SK-N-MC (cell line): ENCODE measurements at regions not wholly inside any gene's neighbourhood (a gene's known extent, or its start where the extent isn't known, plus 50 kb on each side); places are given as distances from the start of the nearest gene placed in this dataset.
"Not testable (repeated sequence)": the region's sequence is repeated elsewhere in the genome, so short reads cannot be mapped to it uniquely, and the experiment has no call there.

Experiments used
- DNase-seq: peaks from one replicate; pipeline ENCODE4 v3.0.0-alpha.2; 2011; ENCODE audit warnings: low read depth, low spot score
- H3K27ac ChIP-seq: fragments of 200-600 bp; sonication (generic); 2 replicates; pipeline ENCODE4 v1.5.1; 2016; ENCODE audit warnings: mixed run types
- H3K36me3 ChIP-seq: fragments of 200-600 bp; sonication (generic); 2 replicates; pipeline ENCODE4 v1.6.1; 2017; ENCODE audit warnings: antibody characterized with exemption, low read length, mixed read lengths; ENCODE audit not compliant: insufficient read depth
- H3K4me3 ChIP-seq: fragments of 200-600 bp; sonication (generic); 2 replicates; pipeline ENCODE4 v1.5.1; 2016
- H3K9ac ChIP-seq: fragments of 200-600 bp; sonication (generic); 2 replicates; pipeline ENCODE4 v1.8.0; 2017; ENCODE audit warnings: mixed run types, mixed read lengths; ENCODE audit not compliant: insufficient read length
- H3K9me3 ChIP-seq: fragments of 200-600 bp; sonication (generic); 2 replicates; pipeline ENCODE4 v1.6.1; 2017; ENCODE audit warnings: low read depth, mild to moderate bottlenecking, antibody characterized with exemption, low read length, moderate library complexity, mixed read lengths
- EZH2 ChIP-seq: fragments of 200-600 bp; sonication (generic); IDR thresholded peaks from one replicate; pipeline ENCODE4 v1.6.1; 2017; ENCODE audit warnings: antibody characterized with exemption
- FOXP2 ChIP-seq: optimal IDR thresholded peaks from 2 replicates; pipeline ENCODE3; 2011; ENCODE audit warnings: mild to moderate bottlenecking, moderate library complexity; ENCODE audit not compliant: insufficient read depth; ENCODE audit errors: extremely low read length, control extremely low read depth
- POLR2AphosphoS5 ChIP-seq: IDR thresholded peaks from 2 replicates; pipeline ENCODE4 v1.6.1; 2012; ENCODE audit warnings: mild to moderate bottlenecking, low read depth, low read length, borderline replicate concordance

DNA sequence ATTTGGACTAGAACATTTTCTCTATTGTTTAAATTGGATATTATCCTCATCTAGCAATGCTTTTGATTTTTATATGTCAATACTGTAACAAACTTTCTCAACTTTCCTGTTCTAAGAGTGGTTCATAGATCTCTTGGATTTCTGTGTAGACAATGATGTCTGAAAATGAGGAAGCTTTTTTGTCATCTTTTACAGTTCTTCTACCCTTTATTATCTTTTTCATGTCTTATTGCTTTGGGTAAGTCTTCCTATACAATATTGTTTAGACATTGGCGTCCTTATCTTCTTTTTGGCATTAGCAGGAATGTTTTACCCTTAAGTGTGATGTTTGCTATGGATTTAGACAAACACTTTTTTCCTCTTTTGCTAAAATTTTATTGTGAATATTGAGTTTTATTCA is 91.5 kb upstream of the MTHFD1L start:
- peaks cover 6% of the 10 kb centered on the region; the same call in 1 of the 2 replicates for H3K9me3 ChIP-seq
- no peak overlapping the region for H3K9ac ChIP-seq
- no peak overlapping the region for H3K27ac ChIP-seq
- DNase-seq, result no peak
- TF ChIP-seq EZH2, result no peak
- TF ChIP-seq POLR2AphosphoS5, result no peak
- TF ChIP-seq FOXP2, result no peak
- no peaks in the 10 kb centered on the region for H3K36me3 ChIP-seq
- no peak overlapping the region for H3K4me3 ChIP-seq

DNA sequence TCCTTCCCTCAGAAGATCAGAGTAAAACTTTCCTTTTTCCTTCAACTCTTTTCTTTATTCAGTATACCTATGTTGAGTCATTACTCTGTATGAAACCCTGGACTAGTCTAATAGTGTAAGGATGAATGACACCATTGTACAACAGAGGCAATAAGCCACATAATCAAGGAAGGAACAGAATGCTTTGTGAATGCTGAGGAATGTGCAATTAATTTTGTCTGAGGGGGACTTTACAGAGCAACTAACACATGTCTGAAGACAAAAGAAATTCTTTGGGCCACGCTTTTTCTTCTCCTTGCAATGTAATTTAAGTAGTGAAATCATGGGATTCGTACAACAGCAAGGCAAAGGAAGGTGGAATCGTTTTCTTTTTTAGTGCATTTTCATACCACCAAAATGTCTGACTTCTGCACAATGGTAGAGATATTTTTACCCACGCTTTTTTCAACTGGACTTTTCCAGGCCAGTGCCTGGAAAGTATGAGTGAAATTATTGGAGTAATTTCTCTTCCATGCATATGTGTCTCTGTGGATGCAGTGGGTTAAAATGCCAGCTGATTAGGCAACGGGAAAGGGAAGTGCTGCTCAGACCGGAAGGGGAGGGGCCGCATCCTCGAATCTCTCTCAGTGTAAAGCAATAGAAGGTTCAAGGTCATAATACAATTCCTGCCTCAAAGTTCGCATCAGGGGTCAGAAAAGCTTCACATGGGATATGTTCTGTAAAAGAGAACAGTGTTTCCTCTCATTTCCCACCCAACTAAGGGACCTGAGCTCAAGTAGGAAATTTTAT is 89.9 kb upstream of the MTHFD1L start:
- Histone ChIP-seq H3K36me3 (no peaks in the 10 kb centered on the region), H3K9ac (no peak overlapping the region), H3K4me3 (no peak overlapping the region), H3K27ac (peak overlapping the region; percentile 29; the same call in 1 of the 2 replicates), H3K9me3 (peaks cover 6% of the 10 kb centered on the region; the same call in 1 of the 2 replicates)
- TF ChIP-seq POLR2AphosphoS5, result no peak
- no peak for TF ChIP-seq EZH2
- TF ChIP-seq FOXP2, result no peak
- DNase-seq, result no peak

DNA sequence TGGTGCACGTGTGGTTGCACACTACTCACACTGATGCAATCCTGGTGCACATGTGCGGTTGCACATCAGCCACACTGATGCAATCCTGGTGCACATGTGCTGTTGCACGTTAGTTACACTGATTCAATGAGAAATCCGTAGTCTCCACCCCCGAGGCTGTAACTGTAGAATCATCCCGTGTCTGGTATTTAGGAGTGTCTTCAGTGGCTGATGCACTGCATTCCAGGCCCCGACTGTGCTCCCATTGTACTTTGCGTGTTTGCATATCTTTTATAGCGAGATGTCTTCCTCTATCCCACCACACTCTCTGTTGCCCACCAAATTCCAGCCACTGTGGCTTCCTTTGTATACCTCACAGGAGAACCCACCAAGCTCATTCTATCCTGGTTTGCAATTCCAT is 87.8 kb upstream of the MTHFD1L start:
- Histone ChIP-seq H3K36me3 (no peaks in the 10 kb centered on the region), H3K9ac (no peak overlapping the region), H3K9me3 (peaks cover 6% of the 10 kb centered on the region; the same call in 1 of the 2 replicates), H3K4me3 (no peak overlapping the region), H3K27ac (peak overlapping the region; percentile 60; the same call in 1 of the 2 replicates)
- TF ChIP-seq FOXP2 (no peak), POLR2AphosphoS5 (no peak), EZH2 (no peak)
- no peak for DNase-seq

GRCh38 chr6:150783813-150784212 is 81.7 kb upstream of the MTHFD1L start:
- DNase-seq, result no peak
- Histone ChIP-seq H3K4me3 (no peak overlapping the region), H3K9ac (no peak overlapping the region), H3K9me3 (no peaks in the 10 kb centered on the region), H3K36me3 (no peaks in the 10 kb centered on the region), H3K27ac (no peak overlapping the region)
- TF ChIP-seq POLR2AphosphoS5, result no peak
- TF ChIP-seq EZH2, result no peak
- TF ChIP-seq FOXP2, result no peak

- no peak for DNase-seq
- no peak overlapping the region for H3K27ac ChIP-seq
- H3K9ac ChIP-seq, result no peak overlapping the region
- H3K36me3 ChIP-seq, result no peaks in the 10 kb centered on the region
- H3K9me3 ChIP-seq, result no peaks in the 10 kb centered on the region
- no peak overlapping the region for H3K4me3 ChIP-seq
- TF ChIP-seq EZH2, result no peak
- no peak for TF ChIP-seq FOXP2
- no peak for TF ChIP-seq POLR2AphosphoS5
Measured at GRCh38 chr6:150787429-150787828, 78.1 kb upstream of the MTHFD1L start.

GRCh38 chr6:150788089-150788488 is 77.4 kb upstream of the MTHFD1L start:
- Histone ChIP-seq H3K36me3 (no peaks in the 10 kb centered on the region), H3K4me3 (no peak overlapping the region), H3K9ac (no peak overlapping the region), H3K27ac (no peak overlapping the region), H3K9me3 (no peaks in the 10 kb centered on the region)
- no peak for DNase-seq
- no peak for TF ChIP-seq POLR2AphosphoS5
- TF ChIP-seq FOXP2, result no peak
- TF ChIP-seq EZH2, result no peak

DNA sequence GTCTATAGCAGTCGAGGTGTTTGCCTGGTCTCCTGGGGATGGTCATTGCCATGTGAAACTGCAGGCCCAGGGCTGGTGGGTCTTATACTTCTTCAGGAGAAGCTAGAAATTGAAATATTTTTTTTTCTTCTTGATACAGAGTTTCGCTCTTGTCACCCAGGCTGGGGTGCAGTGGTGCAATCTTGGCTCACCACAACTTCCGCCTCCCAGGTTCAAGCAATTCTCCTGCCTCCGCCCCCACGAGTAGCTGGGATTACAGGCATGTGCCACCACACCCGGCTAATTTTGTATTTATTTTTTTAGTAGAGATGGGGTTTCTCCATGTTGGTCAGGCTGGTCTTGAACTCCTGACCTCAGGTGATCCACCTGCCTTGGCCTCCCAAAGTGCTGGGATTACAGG is 75.6 kb upstream of the MTHFD1L start:
- not testable (repeated sequence) for H3K9me3 ChIP-seq, DNase-seq, H3K36me3 ChIP-seq, H3K27ac ChIP-seq, H3K4me3 ChIP-seq, H3K9ac ChIP-seq

GRCh38 chr6:150791717-150792116 is 73.8 kb upstream of the MTHFD1L start:
- H3K36me3 ChIP-seq, result no peaks in the 10 kb centered on the region
- H3K27ac ChIP-seq, result no peak overlapping the region
- no peak overlapping the region for H3K9ac ChIP-seq
- H3K9me3 ChIP-seq, result no peaks in the 10 kb centered on the region
- no peak for DNase-seq
- TF ChIP-seq POLR2AphosphoS5, result no peak
- no peak for TF ChIP-seq EZH2
- no peak for TF ChIP-seq FOXP2
- no peak overlapping the region for H3K4me3 ChIP-seq

GRCh38 chr6:150797949-150798348 is 67.6 kb upstream of the MTHFD1L start:
- Histone ChIP-seq H3K4me3 (no peak overlapping the region), H3K9me3 (no peaks in the 10 kb centered on the region), H3K27ac (no peak overlapping the region), H3K9ac (no peak overlapping the region), H3K36me3 (no peaks in the 10 kb centered on the region)
- DNase-seq, result no peak
- no peak for TF ChIP-seq FOXP2
- TF ChIP-seq EZH2, result no peak
- TF ChIP-seq POLR2AphosphoS5, result no peak
